ENCODE measurements at regions not wholly inside any gene's neighbourhood (a gene's known extent, or its start where the extent isn't known, plus 50 kb on each side); places are given as distances from the start of the nearest gene placed in this dataset.
"Not testable (repeated sequence)": the region's sequence is repeated elsewhere in the genome, so short reads cannot be mapped to it uniquely, and the experiment has no call there.

- Histone ChIP-seq H3K4me3 (ENCODE audit: low read depth, low read length) (no peak overlapping the region), H3K4me1 (ENCODE audit: insufficient read depth) (no peaks in the 10 kb centered on the region), H3K36me3 (ENCODE audit: insufficient read depth) (no peaks in the 10 kb centered on the region), H3K27ac (ENCODE audit: low read depth) (no peak overlapping the region)
- 94% methylated on average over 3 of the region's 3 CpGs for WGBS
- DNase-seq (ENCODE audit: extremely low spot score), result no peak
Observed at GRCh38 chr21:14829685-14830084, 235.1 kb downstream of the NRIP1 start.

GRCh38 chr21:14827468-14827867 is 237.3 kb downstream of the NRIP1 start:
- no peak for DNase-seq (ENCODE audit: extremely low spot score)
- Histone ChIP-seq H3K36me3 (ENCODE audit: insufficient read depth) (no peaks in the 10 kb centered on the region), H3K4me3 (ENCODE audit: low read depth, low read length) (no peak overlapping the region), H3K27ac (ENCODE audit: low read depth) (no peak overlapping the region), H3K4me1 (ENCODE audit: insufficient read depth) (no peaks in the 10 kb centered on the region)
- 85% methylated on average over 3 of the region's 3 CpGs for WGBS

- 93% methylated on average over 6 of the region's 6 CpGs for WGBS
- Histone ChIP-seq H3K4me3 (ENCODE audit: low read depth, low read length) (no peak overlapping the region), H3K4me1 (ENCODE audit: insufficient read depth) (no peaks in the 10 kb centered on the region), H3K27ac (ENCODE audit: low read depth) (no peak overlapping the region), H3K36me3 (ENCODE audit: insufficient read depth) (no peaks in the 10 kb centered on the region)
- DNase-seq (ENCODE audit: extremely low spot score), result no peak
Observed at GRCh38 chr21:14826630-14827029, 238.2 kb downstream of the NRIP1 start.

- H3K36me3 ChIP-seq (ENCODE audit: insufficient read depth), result no peaks in the 10 kb centered on the region
- H3K4me3 ChIP-seq (ENCODE audit: low read depth, low read length), result no peak overlapping the region
- DNase-seq (ENCODE audit: extremely low spot score), result no peak
- no peaks in the 10 kb centered on the region for H3K4me1 ChIP-seq (ENCODE audit: insufficient read depth)
- H3K27ac ChIP-seq (ENCODE audit: low read depth), result no peak overlapping the region
- 91% methylated on average over 3 of the region's 3 CpGs for WGBS
Observed at GRCh38 chr21:14825514-14825974, 239.3 kb downstream of the NRIP1 start.

GRCh38 chr21:14824126-14824525 is 240.7 kb downstream of the NRIP1 start:
- Histone ChIP-seq H3K4me1 (ENCODE audit: insufficient read depth) (no peaks in the 10 kb centered on the region), H3K4me3 (ENCODE audit: low read depth, low read length) (no peak overlapping the region), H3K27ac (ENCODE audit: low read depth) (no peak overlapping the region), H3K36me3 (ENCODE audit: insufficient read depth) (no peaks in the 10 kb centered on the region)
- 91% methylated on average over 3 of the region's 3 CpGs for WGBS
- DNase-seq (ENCODE audit: extremely low spot score), result no peak

GRCh38 chr21:14817311-14817710 is 247.5 kb downstream of the NRIP1 start:
- Histone ChIP-seq H3K4me1 (ENCODE audit: insufficient read depth) (no peaks in the 10 kb centered on the region), H3K4me3 (ENCODE audit: low read depth, low read length) (no peak overlapping the region), H3K36me3 (ENCODE audit: insufficient read depth) (no peaks in the 10 kb centered on the region), H3K27ac (ENCODE audit: low read depth) (no peak overlapping the region)
- no peak for DNase-seq (ENCODE audit: extremely low spot score)
- 64% methylated on average over 1 of the region's 1 CpG for WGBS

- Histone ChIP-seq H3K4me1 (ENCODE audit: insufficient read depth) (no peaks in the 10 kb centered on the region), H3K36me3 (ENCODE audit: insufficient read depth) (no peaks in the 10 kb centered on the region), H3K27ac (ENCODE audit: low read depth) (no peak overlapping the region), H3K4me3 (ENCODE audit: low read depth, low read length) (no peak overlapping the region)
- DNase-seq (ENCODE audit: extremely low spot score), result no peak
- WGBS, result 85% methylated on average over 3 of the region's 3 CpGs
Observed at GRCh38 chr21:14814991-14815390, 249.8 kb downstream of the NRIP1 start.

- no peaks in the 10 kb centered on the region for H3K36me3 ChIP-seq (ENCODE audit: insufficient read depth)
- H3K27ac ChIP-seq (ENCODE audit: low read depth), result no peak overlapping the region
- H3K4me3 ChIP-seq (ENCODE audit: low read depth, low read length), result no peak overlapping the region
- 85% methylated on average over 3 of the region's 3 CpGs for WGBS
- DNase-seq (ENCODE audit: extremely low spot score), result no peak
- H3K4me1 ChIP-seq (ENCODE audit: insufficient read depth), result no peaks in the 10 kb centered on the region
Observed at GRCh38 chr21:14814282-14814681, 250.5 kb downstream of the NRIP1 start.

- WGBS, result 70% methylated on average over 2 of the region's 2 CpGs
- H3K36me3 ChIP-seq (ENCODE audit: insufficient read depth); H3K27ac ChIP-seq (ENCODE audit: low read depth); H3K4me3 ChIP-seq (ENCODE audit: low read depth, low read length); DNase-seq (ENCODE audit: extremely low spot score); H3K4me1 ChIP-seq (ENCODE audit: insufficient read depth): not testable (repeated sequence)
Observed at GRCh38 chr21:14804170-14804569, 258.1 kb upstream of the SAMSN1 start.

GRCh38 chr21:14797543-14797942 is 251.4 kb upstream of the SAMSN1 start:
- Histone ChIP-seq H3K36me3 (ENCODE audit: insufficient read depth) (no peaks in the 10 kb centered on the region), H3K4me1 (ENCODE audit: insufficient read depth) (no peaks in the 10 kb centered on the region), H3K27ac (ENCODE audit: low read depth) (no peak overlapping the region), H3K4me3 (ENCODE audit: low read depth, low read length) (no peak overlapping the region)
- no peak for DNase-seq (ENCODE audit: extremely low spot score)

GRCh38 chr21:14787312-14787711 is 241.2 kb upstream of the SAMSN1 start:
- H3K4me3 ChIP-seq (ENCODE audit: low read depth, low read length), result no peak overlapping the region
- no peaks in the 10 kb centered on the region for H3K4me1 ChIP-seq (ENCODE audit: insufficient read depth)
- DNase-seq (ENCODE audit: extremely low spot score), result no peak
- H3K36me3 ChIP-seq (ENCODE audit: insufficient read depth), result no peaks in the 10 kb centered on the region
- H3K27ac ChIP-seq (ENCODE audit: low read depth), result no peak overlapping the region

GRCh38 chr21:14785679-14786078 is 239.6 kb upstream of the SAMSN1 start:
- WGBS, result 96% methylated on average over 2 of the region's 2 CpGs
- H3K4me3 ChIP-seq (ENCODE audit: low read depth, low read length), result no peak overlapping the region
- no peak for DNase-seq (ENCODE audit: extremely low spot score)
- H3K36me3 ChIP-seq (ENCODE audit: insufficient read depth), result no peaks in the 10 kb centered on the region
- H3K27ac ChIP-seq (ENCODE audit: low read depth), result no peak overlapping the region
- no peaks in the 10 kb centered on the region for H3K4me1 ChIP-seq (ENCODE audit: insufficient read depth)

- H3K36me3 ChIP-seq (ENCODE audit: insufficient read depth), result no peaks in the 10 kb centered on the region
- no peaks in the 10 kb centered on the region for H3K4me1 ChIP-seq (ENCODE audit: insufficient read depth)
- H3K27ac ChIP-seq (ENCODE audit: low read depth), result no peak overlapping the region
- DNase-seq (ENCODE audit: extremely low spot score), result no peak
- 39% methylated on average over 5 of the region's 5 CpGs for WGBS
- H3K4me3 ChIP-seq (ENCODE audit: low read depth, low read length), result no peak overlapping the region
Observed at GRCh38 chr21:14773777-14774345, 227.7 kb upstream of the SAMSN1 start.

- no peak for DNase-seq (ENCODE audit: extremely low spot score)
- Histone ChIP-seq H3K4me1 (ENCODE audit: insufficient read depth) (no peaks in the 10 kb centered on the region), H3K27ac (ENCODE audit: low read depth) (no peak overlapping the region), H3K4me3 (ENCODE audit: low read depth, low read length) (no peak overlapping the region), H3K36me3 (ENCODE audit: insufficient read depth) (no peaks in the 10 kb centered on the region)
- 62% methylated on average over 2 of the region's 2 CpGs for WGBS
Observed at GRCh38 chr21:14771593-14771992, 225.5 kb upstream of the SAMSN1 start.

- WGBS, result 90% methylated on average over 2 of the region's 2 CpGs
- H3K4me1 ChIP-seq (ENCODE audit: insufficient read depth), result no peaks in the 10 kb centered on the region
- no peaks in the 10 kb centered on the region for H3K36me3 ChIP-seq (ENCODE audit: insufficient read depth)
- DNase-seq (ENCODE audit: extremely low spot score), result no peak
- no peak overlapping the region for H3K27ac ChIP-seq (ENCODE audit: low read depth)
- H3K4me3 ChIP-seq (ENCODE audit: low read depth, low read length), result no peak overlapping the region
Observed at GRCh38 chr21:14768042-14768441, 221.9 kb upstream of the SAMSN1 start.
